8988T (cell line): ENCODE measurements at regions not wholly inside any gene's neighbourhood (a gene's known extent, or its start where the extent isn't known, plus 50 kb on each side); places are given as distances from the start of the nearest gene placed in this dataset.
"Not testable (repeated sequence)": the region's sequence is repeated elsewhere in the genome, so short reads cannot be mapped to it uniquely, and the experiment has no call there.

Experiments used
- DNase-seq: peaks from one replicate; pipeline ENCODE4 v3.0.0; 2011

DNA sequence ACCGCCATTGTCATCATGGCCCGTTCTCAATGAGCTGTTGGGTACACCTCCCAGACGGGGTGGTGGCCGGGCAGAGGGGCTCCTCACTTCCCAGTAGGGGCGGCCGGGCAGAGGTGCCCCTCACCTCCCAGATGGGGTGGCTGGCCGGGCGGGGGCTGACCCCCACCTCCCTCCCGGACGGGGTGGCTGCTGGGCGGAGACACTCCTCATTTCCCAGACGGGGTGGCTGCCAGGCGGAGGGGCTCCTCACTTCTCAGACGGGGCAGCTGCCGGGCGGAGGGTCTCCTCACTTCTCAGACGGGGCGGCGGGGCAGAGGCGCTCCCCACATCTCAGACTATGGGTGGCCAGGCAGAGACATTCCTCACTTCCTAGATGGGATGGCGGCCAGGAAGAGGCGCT lies 505.1 kb downstream of the LRRC70 start:
- not testable (repeated sequence) for DNase-seq

DNA sequence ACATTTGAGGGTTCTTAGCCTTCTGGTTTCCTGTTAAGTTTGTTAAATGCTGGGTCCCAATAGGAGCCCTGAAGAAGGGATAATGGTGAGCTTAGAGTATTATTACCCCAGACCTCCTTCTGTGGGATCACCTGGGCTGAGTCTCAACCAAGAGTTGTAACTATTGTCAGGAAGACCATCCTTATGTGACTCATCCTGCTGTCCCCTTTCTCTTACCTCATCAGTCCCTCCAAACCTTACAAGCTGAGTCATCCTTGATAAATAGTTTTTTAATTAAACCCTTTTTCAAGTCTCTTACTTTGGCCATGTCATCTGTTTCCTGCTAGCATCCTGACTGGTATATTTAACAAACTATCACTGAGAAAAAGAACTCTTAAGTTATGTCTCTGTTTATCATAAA lies 502.8 kb downstream of the LRRC70 start:
- no peak for DNase-seq

- DNase-seq: no peak
Observed at GRCh38 chr5:63070001-63070400, 491.4 kb downstream of the LRRC70 start.

- no peak for DNase-seq
Observed at GRCh38 chr5:63055421-63055820, 476.8 kb downstream of the LRRC70 start.

DNA sequence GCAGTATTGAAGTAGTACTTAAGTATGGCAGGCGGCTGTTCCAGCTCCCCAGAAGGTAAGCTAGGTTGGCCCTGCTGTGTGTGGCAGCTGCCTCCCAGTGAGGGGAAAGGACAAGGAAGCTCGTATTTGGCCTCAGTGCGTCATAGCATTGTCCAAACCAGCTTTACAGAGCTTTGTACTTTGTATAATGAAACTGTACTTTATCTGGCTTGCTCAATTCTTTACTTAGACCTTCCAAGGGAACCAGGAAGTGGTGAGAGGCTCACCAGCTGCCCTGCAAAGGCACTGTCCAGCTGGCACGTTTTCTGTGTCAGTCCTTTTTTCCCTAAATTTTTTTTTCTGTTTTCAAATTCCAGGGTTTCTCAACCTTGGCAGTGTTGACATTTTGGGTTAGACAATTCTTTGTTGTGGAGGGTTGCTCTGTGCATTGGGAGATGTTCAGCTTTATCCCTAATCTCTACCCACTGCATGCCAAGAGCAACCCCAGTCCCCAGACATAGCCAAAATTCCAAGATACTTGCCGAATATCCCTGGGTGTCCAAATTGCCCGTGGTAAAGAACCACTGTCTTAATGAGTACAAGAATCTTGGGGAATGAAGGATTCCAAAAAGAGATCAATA lies 474.5 kb downstream of the LRRC70 start:
- DNase-seq: no peak

DNA sequence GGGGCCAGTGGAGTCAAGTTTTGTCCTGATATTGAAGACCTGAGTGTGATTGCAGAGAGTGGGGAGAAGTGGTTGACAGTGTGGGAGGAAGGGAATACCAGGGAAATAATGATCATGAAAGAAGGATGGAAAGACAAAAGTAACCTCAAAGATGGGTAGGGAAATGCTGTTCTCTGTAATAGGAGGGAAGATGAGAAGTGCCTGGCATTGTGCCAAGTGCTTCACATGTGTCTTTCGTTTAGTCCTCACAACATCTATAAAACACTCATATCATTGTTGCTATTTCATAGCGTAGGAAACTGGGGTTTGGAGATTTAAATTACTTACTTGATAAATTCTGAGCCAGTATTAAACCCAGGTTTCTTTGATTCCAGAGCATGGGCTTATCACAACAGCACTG lies 472.3 kb downstream of the LRRC70 start:
- DNase-seq: no peak

DNA sequence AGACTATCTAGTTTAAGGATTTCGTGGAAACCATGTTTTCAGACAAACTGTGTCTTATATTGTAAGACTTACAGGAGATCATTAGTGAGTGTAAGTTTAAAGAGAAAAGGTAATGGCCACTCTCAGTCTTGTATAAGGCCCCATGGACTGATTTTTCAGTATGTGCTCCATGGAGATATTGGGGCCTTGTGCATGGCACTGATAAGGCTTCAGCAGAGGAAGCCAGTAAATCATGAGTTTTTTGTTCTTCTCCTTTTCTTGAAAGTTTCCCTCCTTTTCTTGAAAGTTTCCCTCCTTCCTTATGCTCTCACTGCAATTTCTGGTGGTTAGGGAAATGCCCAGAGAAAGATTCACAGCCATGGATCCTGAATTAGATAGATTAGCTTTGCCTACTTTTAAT lies 471.3 kb downstream of the LRRC70 start:
- DNase-seq: no peak

DNA sequence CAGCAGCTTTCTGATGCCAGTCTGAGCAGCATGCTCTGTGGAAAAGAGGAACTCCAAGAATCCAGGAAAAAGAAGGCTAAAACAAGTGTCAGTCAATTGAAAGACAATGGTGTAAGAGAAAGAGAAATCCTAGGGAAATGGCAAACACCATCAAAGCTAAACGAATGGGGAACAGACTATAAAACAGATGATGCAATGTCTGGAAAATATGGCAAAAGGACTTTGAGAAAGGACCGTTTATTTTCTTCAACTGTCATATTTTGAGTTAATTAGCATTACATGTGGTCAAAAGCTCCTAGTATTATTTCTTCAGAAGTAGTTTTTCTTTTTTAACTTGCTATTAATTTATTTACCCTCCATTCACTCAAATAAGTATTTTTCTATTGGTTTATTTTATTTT lies 465.2 kb downstream of the LRRC70 start:
- no peak for DNase-seq

DNA sequence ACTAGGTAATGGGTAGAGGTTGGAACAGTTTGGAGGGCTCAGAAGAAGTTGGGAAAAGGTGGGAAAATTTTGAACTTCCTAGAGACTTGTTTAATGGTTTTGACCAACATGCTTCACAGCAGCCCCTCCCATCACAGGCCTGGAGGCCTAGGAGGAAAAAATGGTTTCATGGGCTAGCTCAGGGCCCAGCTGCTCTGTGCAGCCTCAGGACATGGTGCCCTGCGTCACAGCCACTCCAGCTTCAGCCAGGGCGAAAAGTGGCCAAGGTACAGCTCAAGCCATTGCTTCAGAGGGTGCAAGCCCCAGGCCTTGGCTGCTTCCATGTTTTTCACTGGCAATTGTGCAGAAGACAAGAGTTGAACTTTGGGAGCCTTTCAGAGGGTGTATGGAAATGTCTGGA lies 453.7 kb downstream of the LRRC70 start:
- DNase-seq: no peak

DNA sequence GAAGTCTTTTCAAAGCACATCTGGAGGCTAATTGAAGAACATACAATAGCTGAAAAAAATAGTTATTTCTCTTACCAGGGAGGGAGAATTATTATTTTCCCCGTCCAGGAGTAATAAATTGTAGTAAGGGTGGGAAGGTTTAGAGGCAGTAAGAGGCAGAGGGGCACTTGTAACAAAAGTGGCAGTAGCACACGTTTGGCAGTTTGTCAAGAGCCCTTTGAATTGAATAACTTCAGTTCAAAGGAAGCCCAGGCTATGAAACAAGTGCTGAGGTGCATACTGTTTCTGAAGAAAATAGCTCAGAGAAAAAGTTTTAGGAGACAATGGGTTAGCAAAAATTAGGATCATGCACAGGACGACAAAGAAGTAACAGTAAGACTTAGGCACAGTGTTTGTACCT lies 451.3 kb downstream of the LRRC70 start:
- DNase-seq: no peak

- DNase-seq: no peak
Observed at GRCh38 chr5:63025679-63026078, 447.1 kb downstream of the LRRC70 start.

DNA sequence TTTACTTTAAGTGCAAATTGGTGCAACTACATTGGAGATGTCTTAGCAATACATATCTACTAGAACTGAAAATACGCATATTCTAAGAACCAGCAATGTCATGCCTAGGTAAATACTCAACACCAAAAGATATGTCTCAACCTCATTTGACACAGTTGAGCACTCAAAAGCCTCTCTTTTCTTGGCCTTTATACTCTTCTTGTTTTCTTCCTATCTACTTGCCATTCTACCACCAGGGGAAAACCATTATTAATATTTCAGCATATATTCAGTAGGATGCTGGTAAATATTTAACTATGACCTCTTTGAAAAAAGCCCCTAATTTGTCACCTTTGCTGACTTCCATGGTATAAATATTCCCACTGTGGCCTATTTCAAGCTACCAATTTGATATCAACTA lies 443.8 kb downstream of the LRRC70 start:
- no peak for DNase-seq

- no peak for DNase-seq
Observed at GRCh38 chr5:63011158-63011557, 432.5 kb downstream of the LRRC70 start.

DNA sequence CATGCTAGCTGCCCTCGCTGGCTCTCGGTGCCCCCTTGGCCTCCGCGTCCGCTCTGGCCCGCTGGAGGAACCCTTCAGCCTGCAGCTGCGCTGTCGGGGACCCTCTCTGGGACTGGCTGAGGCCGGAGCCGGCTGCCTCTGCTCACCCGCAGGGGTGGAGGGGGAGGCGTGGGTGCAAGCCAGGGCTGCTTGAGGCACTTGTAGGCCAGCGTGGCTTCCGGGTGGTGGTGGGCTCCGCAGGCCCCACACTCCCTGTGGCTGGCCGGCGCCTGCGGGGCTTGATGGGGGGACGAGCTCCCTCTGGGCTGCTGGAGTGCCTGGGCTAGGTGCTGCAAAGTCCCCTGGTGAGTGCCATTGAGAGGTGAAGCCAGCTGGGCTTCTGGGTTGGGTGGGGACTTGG lies 429.6 kb downstream of the LRRC70 start:
- DNase-seq: no peak

DNA sequence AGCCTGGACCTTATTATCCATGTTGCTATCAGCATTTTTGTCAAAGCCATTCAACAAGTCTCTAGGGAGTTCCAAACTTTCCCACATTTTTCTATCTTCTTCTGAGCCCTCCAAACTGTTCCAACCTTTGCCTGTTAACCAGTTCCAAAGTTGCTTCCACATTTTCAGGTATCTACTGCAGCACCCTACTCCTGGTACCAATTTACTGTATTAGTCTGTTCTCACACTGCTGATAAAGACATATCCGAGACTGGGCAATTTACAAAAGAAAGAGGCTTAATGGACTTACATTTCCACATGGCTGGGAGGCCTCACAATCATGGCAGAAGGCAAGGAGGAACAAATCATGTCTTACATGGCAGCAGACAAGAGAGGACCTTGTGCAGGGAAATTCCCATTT lies 416.2 kb downstream of the LRRC70 start:
- not testable (repeated sequence) for DNase-seq

- DNase-seq: no peak
Observed at GRCh38 chr5:62985749-62986148, 407.1 kb downstream of the LRRC70 start.

- no peak for DNase-seq
Observed at GRCh38 chr5:62982348-62982747, 403.7 kb downstream of the LRRC70 start.

DNA sequence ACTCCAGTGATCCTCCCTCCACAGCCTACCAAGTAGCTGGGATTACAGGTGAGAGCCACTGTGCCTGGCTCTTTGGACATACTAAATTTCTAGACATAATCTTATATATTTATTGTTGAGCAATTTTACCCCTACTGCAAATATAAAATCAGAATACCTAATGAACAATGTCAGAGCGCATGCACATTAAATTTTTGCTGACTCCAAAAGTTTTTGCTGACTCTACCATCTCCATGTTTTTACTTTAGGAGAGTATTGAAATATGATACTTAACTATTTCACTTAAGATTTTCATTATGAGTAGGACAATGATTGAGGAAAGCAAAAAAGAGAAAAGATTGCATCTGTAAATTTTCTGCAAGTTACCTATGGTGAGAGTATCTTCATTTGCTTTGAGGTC lies 402.3 kb downstream of the LRRC70 start:
- DNase-seq: no peak

DNA sequence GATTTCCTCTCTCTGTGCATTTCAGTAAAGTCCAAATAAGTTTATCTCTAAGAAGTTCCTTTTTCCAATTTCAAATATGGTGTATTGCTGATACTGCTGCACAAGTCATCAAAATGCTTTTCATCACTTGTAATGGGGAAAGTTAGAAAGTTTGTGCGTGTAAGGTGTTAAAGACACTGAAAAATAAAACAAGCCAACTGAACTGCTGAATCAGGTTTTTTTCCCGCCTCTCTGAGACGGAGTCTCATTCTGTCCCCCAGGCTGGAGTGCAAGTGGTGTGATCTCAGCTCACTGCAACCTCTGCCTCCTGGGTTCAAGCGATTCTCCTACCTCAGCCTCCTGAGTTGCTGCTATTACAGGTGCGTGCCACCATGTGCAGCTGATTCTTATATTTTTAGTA lies 400.9 kb downstream of the LRRC70 start:
- DNase-seq: no peak

GRCh38 chr5:62977661-62978060 lies 399.0 kb downstream of the LRRC70 start:
- DNase-seq: no peak

GRCh38 chr5:62974623-62975022 lies 396.0 kb downstream of the LRRC70 start:
- no peak for DNase-seq

- no peak for DNase-seq
Observed at GRCh38 chr5:62969409-62970120, 390.9 kb downstream of the LRRC70 start.

DNA sequence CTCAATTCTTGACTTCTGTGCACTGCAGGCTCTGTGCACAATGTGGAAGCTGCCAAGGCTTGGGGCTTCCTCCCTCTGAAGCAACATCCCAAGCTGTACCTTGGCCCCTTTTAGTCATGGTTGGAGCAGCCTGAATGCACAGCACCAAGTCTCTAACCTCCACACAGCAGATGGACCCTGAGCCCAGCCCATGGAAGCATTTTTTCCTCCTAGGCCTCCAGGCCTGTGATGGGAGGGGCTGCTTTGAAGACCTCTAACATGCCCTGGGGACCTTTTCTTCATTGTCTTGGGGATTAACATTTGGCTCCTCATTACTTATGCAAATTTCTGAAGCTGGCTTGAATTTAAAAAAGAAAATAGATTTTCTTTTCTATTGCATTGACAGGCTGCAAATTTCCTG lies 385.8 kb downstream of the LRRC70 start:
- DNase-seq: no peak

DNA sequence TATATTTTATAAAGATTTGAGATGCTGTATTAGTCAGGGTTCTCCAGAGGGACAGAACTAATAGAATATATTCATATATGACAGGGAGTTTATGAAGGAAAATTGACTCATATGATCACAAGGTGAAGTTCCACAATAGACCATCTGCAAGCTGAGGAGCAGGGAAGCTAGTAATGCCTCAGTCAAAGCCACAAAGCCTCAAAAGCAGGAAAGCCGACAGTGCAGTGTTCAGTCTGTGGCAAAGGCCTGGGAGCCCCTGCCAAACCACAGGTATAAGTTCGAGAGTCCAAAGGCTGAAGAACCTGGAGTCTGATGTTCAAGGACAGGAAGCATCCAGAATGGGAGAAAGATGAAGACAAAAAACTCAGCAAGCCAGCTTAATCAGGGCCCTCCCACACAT lies 382.2 kb downstream of the LRRC70 start:
- no peak for DNase-seq

GRCh38 chr5:62956597-62956996 lies 378.0 kb downstream of the LRRC70 start:
- no peak for DNase-seq
